Suprapubic skin (tissue), 4 donors: ENCODE measurements at regions not wholly inside any gene's neighbourhood (a gene's known extent, or its start where the extent isn't known, plus 50 kb on each side); places are given as distances from the start of the nearest gene placed in this dataset.
"Not testable (repeated sequence)": the region's sequence is repeated elsewhere in the genome, so short reads cannot be mapped to it uniquely, and the experiment has no call there.

Experiments used
- DNase-seq, 2 donors: peaks; one replicate each; pipeline ENCODE4 v3.0.0-alpha.2; 2019; ENCODE audit warnings: low spot score in 2 of 2
- H3K27ac ChIP-seq: fragments of 200-600 bp; sonication (generic); one replicate; pipeline ENCODE4 v1.5.1; 2019
- H3K27me3 ChIP-seq: fragments of 200-600 bp; sonication (generic); one replicate; pipeline ENCODE4 v1.5.1; 2019
- H3K36me3 ChIP-seq: fragments of 200-600 bp; sonication (generic); one replicate; pipeline ENCODE4 v1.5.1; 2019
- H3K4me1 ChIP-seq: fragments of 200-600 bp; sonication (generic); one replicate; pipeline ENCODE4 v1.5.1; 2019
- H3K4me3 ChIP-seq: fragments of 200-600 bp; sonication (generic); one replicate; pipeline ENCODE4 v1.5.1; 2019; ENCODE audit warnings: mild to moderate bottlenecking
- H3K9me3 ChIP-seq: fragments of 200-600 bp; sonication (generic); one replicate; pipeline ENCODE4 v1.5.1; 2019
- CTCF ChIP-seq, 2 donors: fragments of 200-600 bp in 1 of 2; fragments of 450-650 bp in 1 of 2; sonication (generic) in 1 of 2; IDR thresholded peaks; one replicate each; pipeline ENCODE4 v1.5.1; 2016 to 2019; ENCODE audit warnings: antibody characterized with exemption in 2 of 2, mild to moderate bottlenecking in 1 of 2, moderate library complexity in 1 of 2
- EP300 ChIP-seq: sonication (generic); formaldehyde crosslinking; IDR thresholded peaks from one replicate; pipeline ENCODE4 v1.6.1; 2017; ENCODE audit warnings: antibody characterized with exemption
- POLR2A ChIP-seq, 2 donors: fragments of 450-650 bp; IDR thresholded peaks; one replicate each; pipeline ENCODE4 v1.6.1; 2017; ENCODE audit warnings: antibody characterized with exemption in 2 of 2, mild to moderate bottlenecking in 2 of 2, moderate library complexity in 2 of 2
- POLR2AphosphoS5 ChIP-seq, 3 donors: sonication (generic); formaldehyde crosslinking; IDR thresholded peaks; one replicate each; pipeline ENCODE4 v1.6.1; 2017; ENCODE audit warnings: antibody characterized with exemption in 3 of 3
- WGBS: methylation state at CpG from one replicate; pipeline ENCODE4 v1.1.5; 2018; 5-methylcytosine and 5-hydroxymethylcytosine counted together

- Histone ChIP-seq H3K27me3 (no peaks in the 10 kb centered on the region), H3K4me1 (no peaks in the 10 kb centered on the region), H3K27ac (no peak overlapping the region), H3K9me3 (no peaks in the 10 kb centered on the region), H3K36me3 (no peaks in the 10 kb centered on the region), H3K4me3 (no peak overlapping the region)
- WGBS, result 69% methylated on average over 8 of the region's 8 CpGs
- no peak for DNase-seq
- TF ChIP-seq POLR2AphosphoS5 (IDR thresholded peaks at IDR 0.05), result no peak
Observed at GRCh38 chr1:214136324-214136919, 144.5 kb upstream of the SMYD2 start.

- Histone ChIP-seq H3K27ac (no peak overlapping the region), H3K27me3 (no peaks in the 10 kb centered on the region), H3K4me1 (no peaks in the 10 kb centered on the region), H3K4me3 (no peak overlapping the region), H3K9me3 (no peaks in the 10 kb centered on the region), H3K36me3 (no peaks in the 10 kb centered on the region)
- WGBS, result 99% methylated on average over 4 of the region's 4 CpGs
- TF ChIP-seq POLR2AphosphoS5 (IDR thresholded peaks at IDR 0.05) (no peak), CTCF (IDR thresholded peaks at IDR 0.05) (no peak), POLR2A (IDR thresholded peaks at IDR 0.05) (no peak), EP300 (no peak)
- no peak for DNase-seq
Observed at GRCh38 chr1:214141486-214141885, 139.5 kb upstream of the SMYD2 start.

- no peak for DNase-seq
- Histone ChIP-seq H3K9me3 (no peaks in the 10 kb centered on the region), H3K27ac (no peak overlapping the region), H3K4me3 (no peak overlapping the region), H3K27me3 (no peaks in the 10 kb centered on the region), H3K4me1 (no peaks in the 10 kb centered on the region), H3K36me3 (no peaks in the 10 kb centered on the region)
- 58% methylated on average over 17 of the region's 17 CpGs for WGBS
- TF ChIP-seq CTCF (IDR thresholded peaks at IDR 0.05) (no peak), EP300 (no peak), POLR2A (IDR thresholded peaks at IDR 0.05) (no peak), POLR2AphosphoS5 (IDR thresholded peaks at IDR 0.05) (no peak)
Observed at GRCh38 chr1:214143006-214143992, 137.7 kb upstream of the SMYD2 start.

- 64% methylated on average over 2 of the region's 2 CpGs for WGBS
- H3K27me3 ChIP-seq, H3K9me3 ChIP-seq, H3K4me1 ChIP-seq, DNase-seq, H3K4me3 ChIP-seq, H3K36me3 ChIP-seq, H3K27ac ChIP-seq: not testable (repeated sequence)
Observed at GRCh38 chr1:214144521-214144920, 136.4 kb upstream of the SMYD2 start.

GRCh38 chr1:214146523-214146922 lies 134.4 kb upstream of the SMYD2 start:
- Histone ChIP-seq H3K4me1 (no peaks in the 10 kb centered on the region), H3K4me3 (no peak overlapping the region), H3K27ac (no peak overlapping the region), H3K27me3 (no peaks in the 10 kb centered on the region), H3K9me3 (no peaks in the 10 kb centered on the region), H3K36me3 (no peaks in the 10 kb centered on the region)
- 38% methylated on average over 4 of the region's 4 CpGs for WGBS
- TF ChIP-seq POLR2AphosphoS5 (IDR thresholded peaks at IDR 0.05) (no peak), EP300 (no peak), POLR2A (IDR thresholded peaks at IDR 0.05) (no peak), CTCF (IDR thresholded peaks at IDR 0.05) (no peak)
- no peak for DNase-seq

GRCh38 chr1:214154596-214155292 lies 126.2 kb upstream of the SMYD2 start:
- Histone ChIP-seq H3K4me3 (no peak overlapping the region), H3K27ac (no peak overlapping the region), H3K9me3 (no peaks in the 10 kb centered on the region), H3K4me1 (no peaks in the 10 kb centered on the region), H3K36me3 (no peaks in the 10 kb centered on the region), H3K27me3 (peaks cover 13% of the 10 kb centered on the region)
- DNase-seq, result no peak
- no peak for TF ChIP-seq POLR2A (IDR thresholded peaks at IDR 0.05)
- TF ChIP-seq POLR2AphosphoS5 (IDR thresholded peaks at IDR 0.05), result no peak
- no peak for TF ChIP-seq CTCF (IDR thresholded peaks at IDR 0.05)
- TF ChIP-seq EP300, result no peak
- 68% methylated on average over 6 of the region's 6 CpGs for WGBS
